Smooth muscle cell (in vitro differentiated cells): ENCODE measurements at regions not wholly inside any gene's neighbourhood (a gene's known extent, or its start where the extent isn't known, plus 50 kb on each side); places are given as distances from the start of the nearest gene placed in this dataset.

Experiments used
- DNase-seq: peaks from one replicate; lab custom pipeline; 2025; ENCODE audit not compliant: unreplicated experiment; lab: John Stamatoyannopoulos, UW
- H2AFZ ChIP-seq: fragments of 200-600 bp; sonication (generic); 2 replicates; pipeline ENCODE4 v1.6.0; 2016; ENCODE audit warnings: antibody characterized with exemption, low read depth, mild to moderate bottlenecking
- H3F3A ChIP-seq: fragments of 200-600 bp; sonication (generic); 2 replicates; pipeline ENCODE4 v1.6.0; 2017; ENCODE audit warnings: antibody characterized with exemption, low read depth
- H3K27ac ChIP-seq: fragments of 200-600 bp; sonication (generic); 2 replicates; pipeline ENCODE4 v1.5.1; 2016; ENCODE audit warnings: low read depth, mild to moderate bottlenecking
- H3K27me3 ChIP-seq: fragments of 200-600 bp; sonication (generic); 2 replicates; pipeline ENCODE4 v1.6.1; 2016; ENCODE audit warnings: low read depth, mild to moderate bottlenecking
- H3K36me3 ChIP-seq: fragments of 200-600 bp; sonication (generic); 2 replicates; pipeline ENCODE4 v1.5.1; 2016; ENCODE audit warnings: low read depth
- H3K4me1 ChIP-seq: fragments of 200-600 bp; sonication (generic); 2 replicates; pipeline ENCODE4 v1.5.1; 2016; ENCODE audit warnings: low read depth
- H3K4me2 ChIP-seq: fragments of 200-600 bp; sonication (generic); 2 replicates; pipeline ENCODE4 v1.6.0; 2016; ENCODE audit warnings: mild to moderate bottlenecking
- H3K4me3 ChIP-seq: fragments of 200-600 bp; sonication (generic); 2 replicates; pipeline ENCODE4 v1.5.1; 2016; ENCODE audit warnings: mild to moderate bottlenecking
- H3K79me2 ChIP-seq: fragments of 200-600 bp; sonication (generic); 2 replicates; pipeline ENCODE4 v1.6.0; 2016; ENCODE audit warnings: low read depth, mild to moderate bottlenecking
- H3K9ac ChIP-seq: fragments of 200-600 bp; sonication (generic); 2 replicates; pipeline ENCODE4 v1.6.0; 2016; ENCODE audit warnings: low read depth
- H3K9me3 ChIP-seq: fragments of 200-600 bp; sonication (generic); replicated peaks from 2 replicates; pipeline ENCODE4 v1.5.1; 2016; ENCODE audit warnings: low read depth
- H4K20me1 ChIP-seq: fragments of 200-600 bp; sonication (generic); 2 replicates; pipeline ENCODE4 v1.6.0; 2016; ENCODE audit warnings: low read depth
- WGBS: methylation state at CpG from one replicate; pipeline ENCODE4 v1.1.7; 2016; ENCODE audit warnings: low lambda C conversion rate; 5-methylcytosine and 5-hydroxymethylcytosine counted together
- TF ChIP-seq, protein P1 (sequence below): fragments of 200-600 bp; sonication (generic); IDR thresholded peaks from 2 replicates; pipeline ENCODE4 v1.5.1; 2017; ENCODE audit warnings: borderline replicate concordance, mild to moderate bottlenecking, antibody characterized with exemption; ENCODE audit not compliant: insufficient read depth, poor library complexity, severe bottlenecking

DNA sequence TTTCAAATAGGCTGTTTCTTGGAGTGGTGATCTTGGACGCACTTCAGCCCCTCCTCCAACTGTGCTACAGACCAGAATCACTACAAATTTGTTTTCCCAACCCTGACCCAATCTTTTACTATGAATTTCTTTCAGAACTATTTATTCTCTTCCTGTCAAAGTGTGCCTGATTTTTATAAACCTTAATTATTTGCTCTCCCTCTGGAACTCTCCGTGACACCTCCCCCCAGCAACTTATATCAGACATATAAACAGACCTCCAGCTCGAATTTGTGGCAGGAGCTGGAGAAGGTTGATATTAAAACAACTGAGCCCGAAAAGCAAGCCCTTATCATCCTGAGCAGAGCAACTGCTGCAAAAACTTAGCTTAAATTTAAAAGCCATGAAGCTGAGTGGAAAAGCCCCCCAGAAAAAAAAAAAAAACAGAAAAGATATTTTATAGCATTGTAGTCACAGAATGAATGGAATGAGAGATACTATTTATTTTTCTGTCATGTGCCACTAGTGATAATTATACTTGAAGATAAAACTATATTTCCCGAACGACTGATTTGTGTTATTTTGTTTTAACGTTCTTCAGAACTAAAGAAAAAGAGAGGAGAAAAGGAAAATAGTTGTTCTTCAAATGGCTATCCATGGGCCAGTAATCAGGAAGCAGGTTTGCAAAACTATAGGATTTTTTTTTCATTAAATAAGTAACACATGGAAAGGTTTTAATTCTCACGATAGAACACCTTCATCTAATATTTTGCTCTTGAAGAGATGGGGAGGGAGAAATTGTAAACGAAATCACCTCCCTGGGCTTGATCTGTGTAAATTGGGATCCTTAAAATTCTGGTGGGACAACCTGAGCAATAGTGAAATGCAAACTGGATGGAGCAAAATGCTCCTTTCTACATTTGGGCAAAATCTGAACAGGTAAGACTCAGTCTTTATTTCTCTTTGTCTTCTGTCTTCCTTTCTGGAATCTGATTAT, 80.8 kb downstream of the NR2F2 start:
- H3K79me2 ChIP-seq: no peaks in the 10 kb centered on the region
- WGBS: 29% methylated on average over 9 of the region's 9 CpGs
- H3K27ac ChIP-seq: no peak overlapping the region
- no peaks in the 10 kb centered on the region for H3F3A ChIP-seq
- H3K4me3 ChIP-seq: no peak overlapping the region
- H2AFZ ChIP-seq: no peak overlapping the region
- no peak overlapping the region for H3K9ac ChIP-seq
- H3K4me1 ChIP-seq: peaks cover 31% of the 10 kb centered on the region
- H3K4me2 ChIP-seq: no peak overlapping the region
- no peaks in the 10 kb centered on the region for H3K36me3 ChIP-seq
- peaks cover 100% of the 10 kb centered on the region for H3K27me3 ChIP-seq
- no peak for DNase-seq
- H4K20me1 ChIP-seq: no peaks in the 10 kb centered on the region
- no peaks in the 10 kb centered on the region for H3K9me3 ChIP-seq
- TF ChIP-seq, protein P1, sequence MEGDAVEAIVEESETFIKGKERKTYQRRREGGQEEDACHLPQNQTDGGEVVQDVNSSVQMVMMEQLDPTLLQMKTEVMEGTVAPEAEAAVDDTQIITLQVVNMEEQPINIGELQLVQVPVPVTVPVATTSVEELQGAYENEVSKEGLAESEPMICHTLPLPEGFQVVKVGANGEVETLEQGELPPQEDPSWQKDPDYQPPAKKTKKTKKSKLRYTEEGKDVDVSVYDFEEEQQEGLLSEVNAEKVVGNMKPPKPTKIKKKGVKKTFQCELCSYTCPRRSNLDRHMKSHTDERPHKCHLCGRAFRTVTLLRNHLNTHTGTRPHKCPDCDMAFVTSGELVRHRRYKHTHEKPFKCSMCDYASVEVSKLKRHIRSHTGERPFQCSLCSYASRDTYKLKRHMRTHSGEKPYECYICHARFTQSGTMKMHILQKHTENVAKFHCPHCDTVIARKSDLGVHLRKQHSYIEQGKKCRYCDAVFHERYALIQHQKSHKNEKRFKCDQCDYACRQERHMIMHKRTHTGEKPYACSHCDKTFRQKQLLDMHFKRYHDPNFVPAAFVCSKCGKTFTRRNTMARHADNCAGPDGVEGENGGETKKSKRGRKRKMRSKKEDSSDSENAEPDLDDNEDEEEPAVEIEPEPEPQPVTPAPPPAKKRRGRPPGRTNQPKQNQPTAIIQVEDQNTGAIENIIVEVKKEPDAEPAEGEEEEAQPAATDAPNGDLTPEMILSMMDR: no peak

DNA sequence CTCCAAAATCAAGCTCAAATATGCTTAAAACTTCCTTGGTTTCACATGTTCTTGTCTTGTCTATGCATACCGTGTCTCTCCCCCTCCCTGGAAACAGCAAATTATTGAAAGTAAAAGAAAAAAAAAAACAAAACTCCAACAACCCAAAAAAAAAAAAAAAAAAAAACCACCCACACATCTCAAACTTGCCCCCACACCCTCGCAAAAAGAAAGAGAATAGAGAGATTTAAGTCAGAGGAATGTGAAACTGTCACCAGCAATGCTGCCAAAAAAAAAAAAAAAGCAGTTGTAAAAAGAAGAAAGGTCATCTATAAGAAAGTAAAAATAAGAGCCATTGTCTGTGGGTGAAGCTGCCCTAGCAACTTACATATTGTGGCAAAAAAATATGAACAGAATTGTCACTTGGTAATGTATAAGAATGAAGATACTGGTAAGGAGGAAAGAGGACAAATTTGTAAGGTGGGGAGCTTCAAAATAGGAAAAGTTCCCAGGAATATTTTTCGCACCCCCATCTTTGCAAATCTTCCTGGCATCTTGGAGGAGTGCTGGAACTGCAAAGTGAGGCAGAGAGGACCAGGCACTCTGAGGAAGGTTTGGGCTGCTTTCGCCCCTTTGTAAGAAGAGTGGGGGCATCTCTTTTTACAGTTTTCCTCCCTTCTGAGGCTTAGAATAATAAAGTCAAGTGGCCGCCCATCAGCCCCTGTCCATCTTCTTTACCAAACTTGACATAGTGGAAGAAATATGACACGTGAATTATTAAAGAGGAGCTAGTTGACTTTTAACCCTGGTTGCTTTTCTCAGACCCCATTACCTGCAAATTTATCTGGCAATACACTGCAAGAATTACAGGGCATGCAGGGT, 81.8 kb downstream of the NR2F2 start:
- Histone ChIP-seq H3F3A (no peaks in the 10 kb centered on the region), H3K4me3 (no peak overlapping the region), H3K9ac (no peak overlapping the region), H3K79me2 (no peaks in the 10 kb centered on the region), H2AFZ (no peak overlapping the region), H3K36me3 (no peaks in the 10 kb centered on the region), H3K4me1 (peaks cover 32% of the 10 kb centered on the region), H4K20me1 (no peaks in the 10 kb centered on the region), H3K9me3 (no peaks in the 10 kb centered on the region), H3K27ac (no peak overlapping the region), H3K27me3 (peaks cover 100% of the 10 kb centered on the region), H3K4me2 (no peak overlapping the region)
- TF ChIP-seq, protein P1: no peak
- 11% methylated on average over 6 of the region's 6 CpGs for WGBS
- no peak for DNase-seq

DNA sequence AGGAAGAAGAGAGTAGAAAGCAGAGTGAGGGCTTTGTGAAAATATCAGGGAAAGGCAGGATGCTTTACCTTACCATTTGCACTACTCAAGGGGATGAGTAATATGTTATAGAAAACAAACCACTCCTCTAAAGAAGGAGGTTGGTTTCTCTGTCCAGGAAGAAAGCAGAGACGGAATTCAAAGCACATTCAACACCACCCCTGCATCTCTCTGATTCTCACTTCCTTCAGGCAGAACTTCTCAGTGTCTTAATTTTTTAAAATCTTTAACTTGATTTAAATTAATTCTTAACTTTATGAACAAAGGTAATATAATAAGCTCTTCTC, 82.4 kb downstream of the NR2F2 start:
- no peak overlapping the region for H3K4me2 ChIP-seq
- H3K4me1 ChIP-seq: peaks cover 33% of the 10 kb centered on the region
- no peak overlapping the region for H3K27ac ChIP-seq
- H4K20me1 ChIP-seq: no peaks in the 10 kb centered on the region
- 12% methylated on average over 1 of the region's 1 CpG for WGBS
- H3F3A ChIP-seq: no peaks in the 10 kb centered on the region
- H3K9ac ChIP-seq: no peak overlapping the region
- no peaks in the 10 kb centered on the region for H3K36me3 ChIP-seq
- TF ChIP-seq, protein P1: no peak
- H2AFZ ChIP-seq: no peak overlapping the region
- H3K9me3 ChIP-seq: no peaks in the 10 kb centered on the region
- peaks cover 100% of the 10 kb centered on the region for H3K27me3 ChIP-seq
- no peak overlapping the region for H3K4me3 ChIP-seq
- no peak for DNase-seq
- H3K79me2 ChIP-seq: no peaks in the 10 kb centered on the region
